ENCODE measurements at regions not wholly inside any gene's neighbourhood (a gene's known extent, or its start where the extent isn't known, plus 50 kb on each side); places are given as distances from the start of the nearest gene placed in this dataset.
A peak's percentile ranks its signal among the peaks of the same experiment; 100 is the strongest.

DNA sequence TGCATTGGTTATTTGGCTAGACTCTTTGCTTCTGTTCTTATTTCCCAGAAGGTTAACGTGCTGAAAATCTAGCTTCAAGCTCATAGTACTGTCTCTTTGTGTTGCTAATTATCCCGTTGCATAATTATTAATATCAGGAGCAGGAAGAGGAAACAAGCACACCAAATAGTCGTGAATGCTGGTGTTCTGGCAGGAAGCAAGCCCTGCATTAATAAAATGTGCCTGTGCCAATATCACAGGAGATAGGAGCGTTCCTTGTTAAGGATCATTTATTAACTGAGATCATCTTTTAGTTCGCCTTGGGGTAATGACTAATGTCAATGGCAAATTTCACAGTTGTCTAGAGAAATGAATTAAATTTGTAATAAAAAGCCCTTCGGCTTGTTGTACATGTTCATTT lies 893.0 kb upstream of the POU3F3 start:
- Histone ChIP-seq H3K4me3 (ENCODE audit: low read length) (peak overlapping the region; percentile 19), H3F3A (ENCODE audit: insufficient read depth, low read length, poor library complexity, severe bottlenecking) (no peaks in the 10 kb centered on the region), H3K9me3 (ENCODE audit: low read length) (no peaks in the 10 kb centered on the region), H3K79me2 (replicated peaks; ENCODE audit: insufficient read depth, low read length) (peaks cover 19% of the 10 kb centered on the region), H2AFZ (ENCODE audit: low read depth, low read length) (no peak overlapping the region), H3K4me2 (ENCODE audit: low read length) (no peak overlapping the region), H3K9ac (ENCODE audit: low read length) (peak overlapping the region; percentile 26), H3K27ac (ENCODE audit: low read length) (peak overlapping the region; percentile 46), H3K27me3 (ENCODE audit: insufficient read depth, low read depth, low read length) (no peaks in the 10 kb centered on the region), H4K20me1 (ENCODE audit: insufficient read depth) (no peaks in the 10 kb centered on the region), H3K36me3 (ENCODE audit: insufficient read depth, low read length) (no peaks in the 10 kb centered on the region), H3K9me2 (ENCODE audit: insufficient read depth, low read length) (no peaks in the 10 kb centered on the region)
- TF ChIP-seq TAF1 (IDR thresholded peaks at IDR 0.05; ENCODE audit: low read depth) (no peak), RAD21 (conservative IDR thresholded peaks at IDR 0.05) (no peak), EP300 (conservative IDR thresholded peaks at IDR 0.05; ENCODE audit: poor library complexity, severe bottlenecking) (no peak)
- TF ChIP-seq, protein P1, sequence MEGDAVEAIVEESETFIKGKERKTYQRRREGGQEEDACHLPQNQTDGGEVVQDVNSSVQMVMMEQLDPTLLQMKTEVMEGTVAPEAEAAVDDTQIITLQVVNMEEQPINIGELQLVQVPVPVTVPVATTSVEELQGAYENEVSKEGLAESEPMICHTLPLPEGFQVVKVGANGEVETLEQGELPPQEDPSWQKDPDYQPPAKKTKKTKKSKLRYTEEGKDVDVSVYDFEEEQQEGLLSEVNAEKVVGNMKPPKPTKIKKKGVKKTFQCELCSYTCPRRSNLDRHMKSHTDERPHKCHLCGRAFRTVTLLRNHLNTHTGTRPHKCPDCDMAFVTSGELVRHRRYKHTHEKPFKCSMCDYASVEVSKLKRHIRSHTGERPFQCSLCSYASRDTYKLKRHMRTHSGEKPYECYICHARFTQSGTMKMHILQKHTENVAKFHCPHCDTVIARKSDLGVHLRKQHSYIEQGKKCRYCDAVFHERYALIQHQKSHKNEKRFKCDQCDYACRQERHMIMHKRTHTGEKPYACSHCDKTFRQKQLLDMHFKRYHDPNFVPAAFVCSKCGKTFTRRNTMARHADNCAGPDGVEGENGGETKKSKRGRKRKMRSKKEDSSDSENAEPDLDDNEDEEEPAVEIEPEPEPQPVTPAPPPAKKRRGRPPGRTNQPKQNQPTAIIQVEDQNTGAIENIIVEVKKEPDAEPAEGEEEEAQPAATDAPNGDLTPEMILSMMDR (IDR thresholded peaks at IDR 0.05; ENCODE audit: poor library complexity, severe bottlenecking): no peak

- no peak overlapping the region for H3K4me2 ChIP-seq (ENCODE audit: low read length)
- no peak overlapping the region for H3K9ac ChIP-seq (ENCODE audit: low read length)
- H3K4me3 ChIP-seq (ENCODE audit: low read length): no peak overlapping the region
Measured at GRCh38 chr2:103961862-103962261, 892.1 kb upstream of the POU3F3 start.

More at GRCh38 chr2:103961862-103962261, 892.1 kb upstream of the POU3F3 start:
- H3K9me3 ChIP-seq (ENCODE audit: low read length): no peaks in the 10 kb centered on the region
- H3K27me3 ChIP-seq (ENCODE audit: insufficient read depth, low read depth, low read length): no peaks in the 10 kb centered on the region
- peaks cover 19% of the 10 kb centered on the region for H3K79me2 ChIP-seq (replicated peaks; ENCODE audit: insufficient read depth, low read length)
- no peak overlapping the region for H2AFZ ChIP-seq (ENCODE audit: low read depth, low read length)
- H3F3A ChIP-seq (ENCODE audit: insufficient read depth, low read length, poor library complexity, severe bottlenecking): no peaks in the 10 kb centered on the region
- no peaks in the 10 kb centered on the region for H4K20me1 ChIP-seq (ENCODE audit: insufficient read depth)
- no peaks in the 10 kb centered on the region for H3K9me2 ChIP-seq (ENCODE audit: insufficient read depth, low read length)
- TF ChIP-seq EZH2 (IDR thresholded peaks at IDR 0.05; ENCODE audit: borderline replicate concordance, insufficient read depth, low read length, poor library complexity, severe bottlenecking) (no peak), TAF1 (IDR thresholded peaks at IDR 0.05; ENCODE audit: low read depth) (no peak), EP300 (conservative IDR thresholded peaks at IDR 0.05; ENCODE audit: poor library complexity, severe bottlenecking) (no peak), RAD21 (conservative IDR thresholded peaks at IDR 0.05) (no peak), MXI1 (conservative IDR thresholded peaks at IDR 0.05; ENCODE audit: poor library complexity, severe bottlenecking) (no peak), POLR2AphosphoS5 (IDR thresholded peaks at IDR 0.05) (no peak), SMC3 (conservative IDR thresholded peaks at IDR 0.05; ENCODE audit: poor library complexity) (no peak)
- TF ChIP-seq, protein P1 (IDR thresholded peaks at IDR 0.05; ENCODE audit: poor library complexity, severe bottlenecking): no peak
- TF ChIP-seq, protein P2, sequence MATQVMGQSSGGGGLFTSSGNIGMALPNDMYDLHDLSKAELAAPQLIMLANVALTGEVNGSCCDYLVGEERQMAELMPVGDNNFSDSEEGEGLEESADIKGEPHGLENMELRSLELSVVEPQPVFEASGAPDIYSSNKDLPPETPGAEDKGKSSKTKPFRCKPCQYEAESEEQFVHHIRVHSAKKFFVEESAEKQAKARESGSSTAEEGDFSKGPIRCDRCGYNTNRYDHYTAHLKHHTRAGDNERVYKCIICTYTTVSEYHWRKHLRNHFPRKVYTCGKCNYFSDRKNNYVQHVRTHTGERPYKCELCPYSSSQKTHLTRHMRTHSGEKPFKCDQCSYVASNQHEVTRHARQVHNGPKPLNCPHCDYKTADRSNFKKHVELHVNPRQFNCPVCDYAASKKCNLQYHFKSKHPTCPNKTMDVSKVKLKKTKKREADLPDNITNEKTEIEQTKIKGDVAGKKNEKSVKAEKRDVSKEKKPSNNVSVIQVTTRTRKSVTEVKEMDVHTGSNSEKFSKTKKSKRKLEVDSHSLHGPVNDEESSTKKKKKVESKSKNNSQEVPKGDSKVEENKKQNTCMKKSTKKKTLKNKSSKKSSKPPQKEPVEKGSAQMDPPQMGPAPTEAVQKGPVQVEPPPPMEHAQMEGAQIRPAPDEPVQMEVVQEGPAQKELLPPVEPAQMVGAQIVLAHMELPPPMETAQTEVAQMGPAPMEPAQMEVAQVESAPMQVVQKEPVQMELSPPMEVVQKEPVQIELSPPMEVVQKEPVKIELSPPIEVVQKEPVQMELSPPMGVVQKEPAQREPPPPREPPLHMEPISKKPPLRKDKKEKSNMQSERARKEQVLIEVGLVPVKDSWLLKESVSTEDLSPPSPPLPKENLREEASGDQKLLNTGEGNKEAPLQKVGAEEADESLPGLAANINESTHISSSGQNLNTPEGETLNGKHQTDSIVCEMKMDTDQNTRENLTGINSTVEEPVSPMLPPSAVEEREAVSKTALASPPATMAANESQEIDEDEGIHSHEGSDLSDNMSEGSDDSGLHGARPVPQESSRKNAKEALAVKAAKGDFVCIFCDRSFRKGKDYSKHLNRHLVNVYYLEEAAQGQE (IDR thresholded peaks at IDR 0.05; ENCODE audit: borderline replicate concordance): no peak
- no peak overlapping the region for H3K27ac ChIP-seq (ENCODE audit: low read length)
- no peaks in the 10 kb centered on the region for H3K36me3 ChIP-seq (ENCODE audit: insufficient read depth, low read length)
